ENCODE measurements at regions not wholly inside any gene's neighbourhood (a gene's known extent, or its start where the extent isn't known, plus 50 kb on each side); places are given as distances from the start of the nearest gene placed in this dataset.
"Not testable (repeated sequence)": the region's sequence is repeated elsewhere in the genome, so short reads cannot be mapped to it uniquely, and the experiment has no call there.

DNA sequence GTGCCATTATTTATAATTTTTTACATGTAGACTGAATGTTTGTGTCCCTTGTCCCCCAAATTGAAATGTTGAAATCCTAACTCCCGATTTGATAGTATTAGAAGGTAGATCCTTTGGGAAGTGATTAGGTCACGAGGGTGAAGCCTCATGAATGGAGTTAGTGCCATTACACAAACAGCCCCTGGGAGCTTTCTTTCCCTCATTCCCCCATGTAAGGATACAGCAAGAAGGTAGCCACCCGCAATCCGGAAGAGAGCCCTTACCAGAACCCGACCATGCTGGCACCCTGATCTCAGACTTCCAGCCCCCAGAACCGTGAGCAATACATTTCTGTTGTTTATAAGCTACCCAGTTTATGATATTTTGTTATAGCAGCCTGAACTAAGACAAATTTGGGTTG is 143.2 kb downstream of the NPIPB5 start:
- DNase-seq (ENCODE audit: low spot score) = no peak

DNA sequence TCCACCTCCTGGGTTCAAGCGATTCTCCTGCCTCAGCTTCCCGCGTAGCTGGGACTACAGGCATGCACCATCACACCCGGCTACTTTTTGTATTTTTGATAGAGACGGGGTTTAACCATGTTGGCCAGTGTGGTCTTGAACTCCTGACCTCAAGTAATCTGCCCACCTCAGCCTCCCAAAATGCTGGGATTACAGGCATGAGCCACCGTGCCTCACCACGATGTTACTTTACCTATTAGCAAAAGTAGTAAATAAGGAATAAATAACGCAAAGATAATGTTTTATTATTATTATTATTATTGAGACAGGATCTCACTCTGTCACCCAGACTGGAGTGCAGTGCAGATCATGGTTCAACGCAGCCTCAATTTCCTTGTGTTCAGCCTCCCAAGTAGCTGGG is 145.9 kb downstream of the NPIPB5 start:
- DNase-seq (ENCODE audit: low spot score) = not testable (repeated sequence)

- no peak for DNase-seq (ENCODE audit: low spot score)
Observed at GRCh38 chr16:22659933-22660332, 149.2 kb downstream of the NPIPB5 start.

GRCh38 chr16:22660441-22661160 is 149.9 kb downstream of the NPIPB5 start:
- DNase-seq (ENCODE audit: low spot score) = no peak

DNA sequence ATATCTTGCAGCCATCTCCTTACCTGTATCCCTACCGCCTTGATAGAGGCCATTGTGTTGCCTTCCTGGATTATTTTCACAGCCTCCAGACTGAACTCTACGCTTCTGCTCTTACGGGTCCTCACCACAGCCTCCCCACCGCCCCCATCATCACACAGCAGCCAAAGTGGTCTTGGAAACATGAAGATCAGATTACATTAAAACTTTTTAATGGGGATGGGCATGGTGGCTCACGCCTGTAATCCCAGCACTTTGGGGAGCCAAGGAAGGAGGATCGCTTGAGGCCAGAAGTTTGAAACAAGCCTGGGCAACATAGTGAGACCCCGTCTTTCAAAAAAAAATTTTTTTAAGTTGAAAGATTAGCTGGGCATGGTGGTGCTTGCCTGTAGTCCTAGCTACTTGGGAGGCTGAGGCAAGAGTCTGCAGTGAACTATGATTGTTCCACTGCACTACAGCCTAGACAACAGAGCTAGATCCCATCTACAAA is 150.5 kb downstream of the NPIPB5 start:
- DNase-seq (ENCODE audit: low spot score) = no peak

DNA sequence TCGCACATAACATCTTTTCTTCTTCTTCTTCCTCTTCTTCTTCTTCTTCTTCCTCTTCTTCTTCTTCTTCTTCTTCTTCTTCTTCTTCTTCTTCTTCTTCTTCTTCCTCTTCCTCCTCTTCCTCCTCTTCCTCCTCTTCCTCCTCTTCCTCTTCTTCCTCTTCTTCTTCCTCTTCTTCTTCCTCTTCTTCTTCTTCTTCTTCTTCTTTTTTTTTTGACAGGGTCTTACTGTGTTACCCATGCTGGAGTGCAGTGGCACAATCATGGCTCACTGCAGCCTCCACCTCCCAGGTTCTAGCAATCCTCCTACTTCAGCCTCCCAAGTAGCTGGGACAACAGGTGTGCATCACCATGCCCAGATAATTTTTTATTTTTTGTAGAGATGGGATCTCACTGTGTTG is 151.0 kb upstream of the HS3ST2 start:
- DNase-seq (ENCODE audit: low spot score) = not testable (repeated sequence)

DNA sequence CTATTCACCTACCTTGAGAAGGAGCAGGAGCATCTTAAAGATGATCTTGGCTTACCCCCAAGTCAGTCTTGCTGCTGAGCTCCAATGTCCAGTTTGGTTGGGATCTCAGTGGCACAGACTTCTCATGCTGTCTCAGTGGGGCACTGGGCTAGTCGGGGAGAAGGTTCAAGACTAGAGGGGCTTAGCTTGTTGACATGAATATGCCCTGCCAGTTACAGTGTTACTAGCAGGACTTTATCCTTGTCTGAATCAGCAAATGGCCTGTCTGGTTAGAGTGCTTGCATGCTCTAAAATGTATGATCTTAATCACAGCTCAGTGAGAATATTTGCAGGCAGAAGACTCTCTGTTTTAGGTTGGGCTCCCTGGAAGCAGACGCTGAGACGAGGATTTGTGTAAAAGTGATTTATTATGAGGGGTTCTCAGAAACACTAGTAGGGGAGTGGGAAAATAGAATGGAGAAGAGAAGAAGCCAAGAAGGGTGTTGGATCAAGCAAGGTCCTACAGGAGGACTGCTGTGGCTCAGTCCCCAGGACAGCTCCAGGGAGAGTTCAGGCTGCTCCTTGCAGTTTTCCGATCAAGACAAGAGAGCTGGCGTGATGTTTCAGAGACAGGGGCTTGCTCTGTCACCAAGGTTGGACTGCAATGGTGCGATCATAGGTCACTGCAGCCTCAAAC is 150.4 kb upstream of the HS3ST2 start:
- no peak for DNase-seq (ENCODE audit: low spot score)

DNA sequence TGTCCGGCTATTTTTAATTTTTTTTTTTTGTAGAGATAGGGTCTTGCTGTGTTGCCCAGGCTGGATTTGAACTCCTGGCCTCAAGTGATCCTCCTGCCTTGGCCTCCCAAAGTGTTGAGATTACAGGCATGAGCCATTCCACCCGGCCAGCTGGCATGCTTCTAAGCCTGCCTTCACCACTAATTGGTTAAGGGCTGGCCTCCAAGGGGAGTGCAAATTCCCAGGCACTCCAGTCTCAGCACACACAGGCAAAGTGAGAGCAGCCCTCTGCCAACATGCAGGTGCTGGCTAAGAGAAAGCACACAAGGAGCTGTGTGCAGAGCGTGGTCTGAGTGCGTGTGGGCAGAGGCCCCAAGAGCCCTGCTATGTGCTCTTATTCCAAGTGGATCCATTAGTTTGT is 149.8 kb upstream of the HS3ST2 start:
- DNase-seq (ENCODE audit: low spot score) = no peak

- DNase-seq (ENCODE audit: low spot score) = no peak
Observed at GRCh38 chr16:22664561-22664997, 149.4 kb upstream of the HS3ST2 start.

GRCh38 chr16:22665048-22665797 is 148.7 kb upstream of the HS3ST2 start:
- DNase-seq (ENCODE audit: low spot score) = no peak

DNA sequence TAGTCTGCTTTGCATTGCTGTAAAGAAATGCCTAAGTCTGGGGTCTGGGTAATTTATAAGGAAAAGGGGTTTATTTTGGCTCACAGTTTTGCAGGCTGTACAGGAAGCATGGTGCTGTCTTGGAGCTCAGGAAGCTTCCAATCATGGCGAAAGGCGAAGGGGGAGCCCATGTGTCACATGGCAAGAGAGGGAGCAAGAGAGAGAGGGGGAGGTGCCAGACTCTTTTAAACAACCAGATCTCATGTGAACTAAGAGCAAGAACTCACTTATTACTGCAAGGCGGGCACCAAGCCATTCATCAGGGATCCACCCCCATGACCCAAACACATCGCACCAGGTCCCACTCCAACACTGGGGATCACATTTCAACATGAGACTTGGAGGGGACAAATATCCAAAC is 148.2 kb upstream of the HS3ST2 start:
- DNase-seq (ENCODE audit: low spot score) = no peak

DNA sequence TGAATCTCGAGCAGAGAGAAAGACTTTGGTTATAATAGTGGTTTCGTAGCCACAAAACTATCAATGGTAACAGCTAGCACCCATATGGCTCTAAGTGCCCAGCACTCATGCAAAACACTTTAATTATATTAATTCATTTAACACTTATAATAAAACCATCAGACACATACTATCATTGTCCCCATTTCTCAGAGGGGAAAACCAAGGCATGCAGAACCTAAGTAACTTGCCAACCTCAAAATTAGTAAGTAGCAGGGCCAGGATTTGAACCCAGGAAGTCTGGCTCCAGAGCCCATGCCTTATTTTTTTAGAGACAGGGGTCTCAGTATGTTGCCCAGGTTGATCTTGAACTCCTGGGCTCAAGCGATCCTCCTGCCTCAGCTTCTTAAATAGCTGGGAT is 145.6 kb upstream of the HS3ST2 start:
- no peak for DNase-seq (ENCODE audit: low spot score)

DNA sequence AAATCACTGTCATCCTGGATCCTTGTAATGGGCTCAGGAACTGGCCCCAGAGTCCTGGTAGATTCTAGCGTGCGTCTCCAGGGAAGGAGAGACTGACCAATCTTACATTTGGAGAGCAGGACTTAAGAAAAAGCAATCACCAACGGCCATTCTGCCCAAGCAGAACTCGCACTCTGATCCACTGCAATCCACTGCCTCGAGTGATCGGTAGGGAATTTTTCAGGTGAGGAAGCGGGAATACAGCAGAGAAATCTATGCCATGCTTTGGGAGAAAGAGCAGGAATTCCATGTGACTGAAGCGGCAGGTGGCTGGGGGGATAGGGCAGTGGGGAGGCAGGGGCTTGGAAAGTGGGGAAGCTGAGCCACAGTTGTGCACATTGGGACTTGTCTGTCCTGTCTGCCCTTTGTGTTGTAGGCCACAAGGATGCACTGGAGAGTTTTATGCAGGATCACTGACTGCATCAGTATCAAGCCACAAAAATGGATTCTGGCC is 143.9 kb upstream of the HS3ST2 start:
- no peak for DNase-seq (ENCODE audit: low spot score)

- DNase-seq (ENCODE audit: low spot score) = no peak
Observed at GRCh38 chr16:22670551-22671041, 143.4 kb upstream of the HS3ST2 start.

DNA sequence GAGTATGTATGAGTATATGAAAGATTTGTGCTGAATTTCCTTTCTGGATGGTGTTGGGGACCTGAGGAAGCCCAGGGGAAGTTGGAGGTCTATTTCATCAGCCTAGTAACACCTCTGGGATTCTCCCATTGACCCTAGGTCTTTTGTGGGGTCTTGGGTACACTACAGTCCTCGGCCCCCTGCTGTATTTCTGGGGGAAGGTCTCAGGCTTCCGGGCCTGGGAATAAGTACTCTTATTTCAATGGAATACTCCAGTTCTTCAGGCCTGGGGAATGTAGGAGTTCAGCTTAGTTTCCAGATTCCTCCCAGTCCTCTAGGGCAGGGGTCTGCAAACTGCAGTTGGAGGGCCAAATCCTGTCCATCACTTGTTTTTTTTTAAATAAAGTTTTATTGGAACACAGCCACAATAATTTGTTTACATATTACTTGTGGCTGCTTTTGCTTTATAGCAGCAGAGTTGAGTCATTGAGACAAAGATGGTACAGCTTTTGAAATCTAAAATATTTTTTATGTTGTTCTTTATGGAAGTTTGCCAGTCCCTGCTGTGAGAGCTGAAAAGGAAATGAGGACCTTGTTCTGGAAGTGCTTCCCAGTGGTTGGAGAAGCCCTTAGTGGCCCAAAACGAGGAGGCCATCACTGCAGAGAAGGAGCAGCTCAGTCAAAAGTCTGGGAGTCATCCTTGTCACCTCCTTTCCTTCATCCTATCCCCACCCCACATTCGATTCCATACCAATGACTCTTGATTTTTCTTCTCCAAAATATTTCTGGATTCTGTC is 142.5 kb upstream of the HS3ST2 start:
- no peak for DNase-seq (ENCODE audit: low spot score)

GRCh38 chr16:22672830-22673210 is 141.1 kb upstream of the HS3ST2 start:
- no peak for DNase-seq (ENCODE audit: low spot score)

DNA sequence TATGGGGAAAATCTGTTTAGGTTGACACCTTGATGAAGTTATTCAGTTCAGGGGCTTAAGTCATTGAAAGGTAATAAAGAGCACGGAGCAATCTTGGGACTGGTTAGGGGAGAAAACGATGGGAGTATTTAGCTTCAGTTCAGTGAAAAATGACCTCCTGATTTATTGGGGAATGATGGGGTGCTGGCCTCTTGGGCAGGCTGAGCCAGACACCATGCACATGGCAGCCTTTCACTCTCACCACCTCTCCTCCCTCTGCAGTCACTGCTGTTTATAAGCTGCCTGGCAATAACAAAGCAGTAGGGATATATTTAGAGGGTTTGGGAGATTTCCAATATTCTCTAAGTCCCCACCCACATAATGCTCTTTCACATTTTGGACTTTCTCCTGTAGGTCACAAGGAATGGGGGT is 140.5 kb upstream of the HS3ST2 start:
- no peak for DNase-seq (ENCODE audit: low spot score)

DNA sequence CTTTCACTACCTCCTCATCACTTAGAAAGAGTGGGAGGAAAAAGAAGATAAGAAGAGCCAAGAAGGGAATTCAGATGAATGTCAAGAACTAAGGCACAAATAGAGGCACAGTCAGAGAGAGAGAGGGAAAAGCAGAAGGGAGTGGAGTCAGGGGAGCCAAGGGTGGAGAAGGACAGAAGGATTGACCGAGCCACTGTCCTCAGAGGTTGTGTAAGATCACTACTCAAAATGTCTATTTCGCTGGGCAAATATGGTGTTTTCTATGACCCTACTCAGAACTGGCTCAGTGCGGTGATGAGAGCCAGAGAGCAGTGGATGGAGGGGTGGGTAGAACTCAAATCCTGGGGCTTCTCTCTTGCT is 139.2 kb upstream of the HS3ST2 start:
- DNase-seq (ENCODE audit: low spot score) = no peak

GRCh38 chr16:22675745-22676540 is 138.0 kb upstream of the HS3ST2 start:
- no peak for DNase-seq (ENCODE audit: low spot score)

DNA sequence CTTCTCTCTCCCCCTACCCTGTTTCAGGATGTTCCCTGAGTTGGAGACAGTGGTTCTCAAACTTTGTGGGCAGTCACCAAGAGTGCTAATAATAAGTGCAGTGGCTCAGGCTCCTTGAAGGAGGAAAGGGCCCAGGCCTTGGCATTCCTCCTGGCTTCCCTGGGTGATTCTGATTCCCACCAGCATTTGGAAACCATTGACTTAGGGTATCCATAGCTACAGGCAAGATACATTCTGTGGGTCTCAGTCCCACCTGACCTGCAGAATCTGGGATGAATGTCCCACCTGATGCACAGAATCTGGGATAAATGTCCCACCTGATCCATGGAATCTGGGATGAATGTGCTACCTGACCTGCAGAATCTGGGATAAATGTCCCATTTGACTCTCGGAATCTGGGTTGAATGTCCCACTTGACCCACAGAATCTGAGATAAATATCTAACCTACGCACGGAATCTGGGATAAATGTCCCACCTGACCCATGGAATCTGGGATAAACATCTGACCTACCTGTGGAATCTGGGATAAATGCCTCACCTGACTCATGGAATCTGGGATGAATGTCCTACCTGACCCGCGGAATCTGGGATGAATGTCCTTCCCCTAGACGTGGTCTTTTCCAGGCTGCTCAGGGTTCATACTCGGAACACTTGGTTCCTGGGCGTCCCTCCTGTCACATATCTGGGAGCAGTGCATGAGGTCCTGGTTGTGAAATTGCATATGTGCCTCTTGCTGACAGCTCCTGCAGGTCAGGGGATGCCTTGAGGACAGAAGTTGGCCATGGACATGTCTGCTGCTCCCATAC is 136.7 kb upstream of the HS3ST2 start:
- no peak for DNase-seq (ENCODE audit: low spot score)
